Left lung (tissue), 4 donors: ENCODE measurements at regions not wholly inside any gene's neighbourhood (a gene's known extent, or its start where the extent isn't known, plus 50 kb on each side); places are given as distances from the start of the nearest gene placed in this dataset.

Source experiments
- ATAC-seq: fragments of 200-7000 bp; cut with Tn5 transposase; one replicate; pipeline ENCODE4 v1.9.1; 2020; ENCODE audit warnings: moderate library complexity
- DNase-seq, 4 donors: peaks; one replicate each; pipeline ENCODE4 v3.0.0-alpha.2; 2013 to 2020
- H3K27ac ChIP-seq, 2 donors: fragments of 200-600 bp; sonication (generic) in 1 of 2; one replicate each; pipeline versions ENCODE4 v1.5.0 to v1.8.0; 2020 to 2021
- H3K27me3 ChIP-seq, 2 donors: fragments of 200-600 bp; sonication (generic) in 1 of 2; one replicate each; pipeline versions ENCODE4 v1.5.0 to v1.8.0; 2020 to 2021
- H3K36me3 ChIP-seq, 2 donors: fragments of 200-600 bp; sonication (generic) in 1 of 2; one replicate each; pipeline versions ENCODE4 v1.5.0 to v1.8.0; 2020 to 2021
- H3K4me1 ChIP-seq, 2 donors: fragments of 200-600 bp; one replicate each; pipeline ENCODE4 v1.8.0; 2021
- H3K4me3 ChIP-seq, 2 donors: fragments of 200-600 bp; sonication (generic) in 1 of 2; one replicate each; pipeline versions ENCODE4 v1.5.0 to v1.8.0; 2020 to 2021; ENCODE audit warnings: mild to moderate bottlenecking in 1 of 2
- H3K9me3 ChIP-seq, 2 donors: fragments of 200-600 bp; sonication (generic) in 1 of 2; one replicate each; pipeline versions ENCODE4 v1.5.0 to v1.8.0; 2020 to 2021
- CTCF ChIP-seq, 2 donors: fragments of 200-600 bp; sonication (generic) in 1 of 2; IDR thresholded peaks; one replicate each; pipeline versions ENCODE4 v1.5.0 to v1.8.0; 2021; ENCODE audit warnings: antibody characterized with exemption in 2 of 2
- intact Hi-C, 2 donors: fragments of 100-400 bp; cut with DNase I; formaldehyde crosslinking; loops; one replicate each; pipeline versions ENCODE4 v1.11.2 to v1.14.2; 2022
- donor health status: DM: no; HTN: yes; CAD: no.
- donor health status: DM: no; HTN: no; CAD: no.

- H3K4me1 ChIP-seq, result no peaks in the 10 kb centered on the region
- H3K36me3 ChIP-seq, result no peaks in the 10 kb centered on the region
- intact Hi-C loops, result no loop called here
- H3K9me3 ChIP-seq, result no peaks in the 10 kb centered on the region
- no peaks in the 10 kb centered on the region for H3K27me3 ChIP-seq
- DNase-seq (no peak), ATAC-seq (no peak)
- H3K4me3 ChIP-seq, result no peak overlapping the region
- TF ChIP-seq CTCF (IDR thresholded peaks at IDR 0.05), result no peak
- H3K27ac ChIP-seq, result no peak overlapping the region
These were observed 70.9 kb upstream of the ARHGEF9 start for GRCh38 chrX:63855896-63856295.

- DNase-seq (no peak), ATAC-seq (no peak)
- no peaks in the 10 kb centered on the region for H3K4me1 ChIP-seq
- TF ChIP-seq CTCF (IDR thresholded peaks at IDR 0.05), result no peak
- no peak overlapping the region for H3K4me3 ChIP-seq
- intact Hi-C loops, result no loop called here
- H3K27ac ChIP-seq, result no peak overlapping the region
- H3K9me3 ChIP-seq, result no peaks in the 10 kb centered on the region
- H3K27me3 ChIP-seq, result no peaks in the 10 kb centered on the region
- H3K36me3 ChIP-seq, result no peaks in the 10 kb centered on the region
These were observed 50.3 kb upstream of the ARHGEF9 start for GRCh38 chrX:63835361-63835760.
